Ecto neural progenitor cell (in vitro differentiated cells): ENCODE measurements at regions not wholly inside any gene's neighbourhood (a gene's known extent, or its start where the extent isn't known, plus 50 kb on each side); places are given as distances from the start of the nearest gene placed in this dataset.

Source experiments
- DNase-seq: peaks from one replicate; pipeline ENCODE4 v3.0.0-alpha.2; 2018; ENCODE audit warnings: low spot score

GRCh38 chr18:55647331-55647730, 59.3 kb upstream of the TCF4 start:
- no peak for DNase-seq

GRCh38 chr18:55642191-55642590, 54.2 kb upstream of the TCF4 start:
- DNase-seq: no peak

- no peak for DNase-seq
Observed at GRCh38 chr18:55641486-55641885, 53.5 kb upstream of the TCF4 start.
